ENCODE measurements at regions not wholly inside any gene's neighbourhood (a gene's known extent, or its start where the extent isn't known, plus 50 kb on each side); places are given as distances from the start of the nearest gene placed in this dataset.

- no peak for TF ChIP-seq TCF7 (IDR thresholded peaks at IDR 0.05; ENCODE audit: borderline replicate concordance)
- TF ChIP-seq EED (IDR thresholded peaks at IDR 0.05; ENCODE audit: low read depth): no peak
- TF ChIP-seq ZNF24 (IDR thresholded peaks at IDR 0.05): no peak
- no peak for TF ChIP-seq RCOR1 (conservative IDR thresholded peaks at IDR 0.05; ENCODE audit: low read depth, low read length)
- TF ChIP-seq HDAC2 (IDR thresholded peaks at IDR 0.05): no peak
- no peak for TF ChIP-seq MTA2 (IDR thresholded peaks at IDR 0.05; ENCODE audit: low read depth)
- no peak for TF ChIP-seq TAF1 (IDR thresholded peaks at IDR 0.05; ENCODE audit: borderline replicate concordance, low read depth, low read length)
- no peak for TF ChIP-seq SMAD5 (IDR thresholded peaks at IDR 0.05; ENCODE audit: low read depth)
- TF ChIP-seq SP1 (IDR thresholded peaks at IDR 0.05; ENCODE audit: low read depth, low read length): no peak
- TF ChIP-seq ZNF384 (IDR thresholded peaks at IDR 0.05; ENCODE audit: borderline replicate concordance, low read depth, low read length): no peak
- TF ChIP-seq ZNF217 (IDR thresholded peaks at IDR 0.05): no peak
- no peak for TF ChIP-seq PAX5 (IDR thresholded peaks at IDR 0.05; ENCODE audit: borderline replicate concordance, low read depth, low read length)
Observed at GRCh38 chr7:12777257-12777656, 89.8 kb downstream of the ARL4A start (continued).

GRCh38 chr7:12779947-12780346, 92.5 kb downstream of the ARL4A start:
- Histone ChIP-seq H3K4me2 (ENCODE audit: control insufficient read depth, insufficient read depth) (no peak overlapping the region), H3K4me3 (no peak overlapping the region), H4K20me1 (ENCODE audit: control insufficient read depth, insufficient read depth) (no peaks in the 10 kb centered on the region), H3K9me3 (replicated peaks; ENCODE audit: control insufficient read depth, insufficient read depth, low read length) (no peaks in the 10 kb centered on the region), H3K79me2 (ENCODE audit: control insufficient read depth, insufficient read depth, low read length) (no peaks in the 10 kb centered on the region), H3K27ac (ENCODE audit: control insufficient read depth, insufficient read depth) (no peak overlapping the region), H3K4me1 (ENCODE audit: control insufficient read depth, insufficient read depth, low read length) (no peaks in the 10 kb centered on the region), H3K9ac (ENCODE audit: control insufficient read depth, insufficient read depth, low read length) (no peak overlapping the region), H2AFZ (ENCODE audit: control insufficient read depth, low read depth, low read length) (no peak overlapping the region), H3K36me3 (ENCODE audit: control insufficient read depth in 2 of 2, insufficient read depth in 2 of 2, low read length in 1 of 2) (no peaks in the 10 kb centered on the region), H3K27me3 (replicated peaks in 1 of 2; ENCODE audit: control insufficient read depth in 2 of 2, insufficient read depth in 2 of 2, low read length in 1 of 2) (no peaks in the 10 kb centered on the region)
- DNase-seq (ENCODE audit: low read depth, low spot score) (no peak), ATAC-seq (no peak), FAIRE-seq (no peak)
- ChIA-PET RAD21 (ENCODE audit: unreplicated experiment) (no interaction called here), POLR2A (no interaction called here), CTCF (no interaction called here), SMC1A (ENCODE audit: uncharacterized antibody, unreplicated experiment) (no interaction called here)
- in situ Hi-C loops (cut with MboI): no loop called here
- intact Hi-C loops (cut with micrococcal nuclease; ENCODE audit: unreplicated experiment): no loop called here
- no TSS peak for BruUV-seq (replicated peaks)
- WGBS (ENCODE audit: insufficient coverage, insufficient replicate concordance, low lambda C conversion rate, missing lambda C conversion rate): 1% methylated on average over 3 of the region's 3 CpGs
- no peak for TF ChIP-seq POU2F2 (IDR thresholded peaks at IDR 0.05; ENCODE audit: borderline replicate concordance, low read depth, low read length)
- no peak for TF ChIP-seq YY1 (IDR thresholded peaks at IDR 0.05; ENCODE audit: low read depth, low read length)
- TF ChIP-seq PAX8 (IDR thresholded peaks at IDR 0.05): no peak
- TF ChIP-seq FOS (IDR thresholded peaks at IDR 0.05; ENCODE audit: borderline replicate concordance, extremely low read depth, insufficient read length): no peak
- TF ChIP-seq HSF1 (IDR thresholded peaks at IDR 0.05; ENCODE audit: low read depth, low read length): no peak
- TF ChIP-seq, protein P1, sequence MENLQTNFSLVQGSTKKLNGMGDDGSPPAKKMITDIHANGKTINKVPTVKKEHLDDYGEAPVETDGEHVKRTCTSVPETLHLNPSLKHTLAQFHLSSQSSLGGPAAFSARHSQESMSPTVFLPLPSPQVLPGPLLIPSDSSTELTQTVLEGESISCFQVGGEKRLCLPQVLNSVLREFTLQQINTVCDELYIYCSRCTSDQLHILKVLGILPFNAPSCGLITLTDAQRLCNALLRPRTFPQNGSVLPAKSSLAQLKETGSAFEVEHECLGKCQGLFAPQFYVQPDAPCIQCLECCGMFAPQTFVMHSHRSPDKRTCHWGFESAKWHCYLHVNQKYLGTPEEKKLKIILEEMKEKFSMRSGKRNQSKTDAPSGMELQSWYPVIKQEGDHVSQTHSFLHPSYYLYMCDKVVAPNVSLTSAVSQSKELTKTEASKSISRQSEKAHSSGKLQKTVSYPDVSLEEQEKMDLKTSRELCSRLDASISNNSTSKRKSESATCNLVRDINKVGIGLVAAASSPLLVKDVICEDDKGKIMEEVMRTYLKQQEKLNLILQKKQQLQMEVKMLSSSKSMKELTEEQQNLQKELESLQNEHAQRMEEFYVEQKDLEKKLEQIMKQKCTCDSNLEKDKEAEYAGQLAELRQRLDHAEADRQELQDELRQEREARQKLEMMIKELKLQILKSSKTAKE (IDR thresholded peaks at IDR 0.05; ENCODE audit: low read depth, poor library complexity, severe bottlenecking): no peak
- TF ChIP-seq EGR1 (IDR thresholded peaks at IDR 0.05; ENCODE audit: borderline replicate concordance in 1 of 2, low read depth in 2 of 2, low read length in 2 of 2): no peak
- no peak for TF ChIP-seq KDM1A (IDR thresholded peaks at IDR 0.05; ENCODE audit: borderline replicate concordance)
- TF ChIP-seq SUZ12 (IDR thresholded peaks at IDR 0.05; ENCODE audit: unreplicated experiment): no peak
- no peak for TF ChIP-seq KLF5 (IDR thresholded peaks at IDR 0.05; ENCODE audit: partially characterized antibody)
- no peak for TF ChIP-seq STAT3 (IDR thresholded peaks at IDR 0.05; ENCODE audit: low read depth, low read length)
- TF ChIP-seq USF2 (IDR thresholded peaks at IDR 0.05; ENCODE audit: borderline replicate concordance, low read depth, low read length): no peak
- TF ChIP-seq CREM (IDR thresholded peaks at IDR 0.05; ENCODE audit: low read depth): no peak

Measured in GM12878 (cell line).